HG02884 (cell line): ENCODE measurements at regions not wholly inside any gene's neighbourhood (a gene's known extent, or its start where the extent isn't known, plus 50 kb on each side); places are given as distances from the start of the nearest gene placed in this dataset.

ENCODE experiments used
- ATAC-seq: cut with Tn5 transposase; IDR thresholded peaks from one replicate; pipeline ENCODE4 v1.9.1; 2021; ENCODE audit warnings: mild to moderate bottlenecking, moderate library complexity; ENCODE audit not compliant: unreplicated experiment

GRCh38 chr3:10695595-10696285, 120.3 kb upstream of the SLC6A11 start:
- no peak for ATAC-seq

GRCh38 chr3:10697918-10698317, 118.1 kb upstream of the SLC6A11 start:
- no peak for ATAC-seq

GRCh38 chr3:10700821-10701220, 115.2 kb upstream of the SLC6A11 start:
- no peak for ATAC-seq

- no peak for ATAC-seq
Observed at GRCh38 chr3:10702961-10703740, 112.9 kb upstream of the SLC6A11 start.

- ATAC-seq: no peak
Observed at GRCh38 chr3:10703875-10704274, 112.2 kb upstream of the SLC6A11 start.

GRCh38 chr3:10706156-10706739, 109.8 kb upstream of the SLC6A11 start:
- ATAC-seq: no peak

GRCh38 chr3:10706740-10707399, 109.2 kb upstream of the SLC6A11 start:
- ATAC-seq: no peak

GRCh38 chr3:10707400-10708215, 108.4 kb upstream of the SLC6A11 start:
- ATAC-seq: no peak

- no peak for ATAC-seq
Observed at GRCh38 chr3:10708216-10708893, 107.7 kb upstream of the SLC6A11 start.

- ATAC-seq: no peak
Observed at GRCh38 chr3:10709110-10709781, 106.8 kb upstream of the SLC6A11 start.

- no peak for ATAC-seq
Observed at GRCh38 chr3:10712121-10712520, 103.9 kb upstream of the SLC6A11 start.

- ATAC-seq: no peak
Observed at GRCh38 chr3:10713656-10714055, 102.4 kb upstream of the SLC6A11 start.

GRCh38 chr3:10715886-10716285, 100.1 kb upstream of the SLC6A11 start:
- ATAC-seq: no peak

GRCh38 chr3:10716964-10717363, 99.1 kb upstream of the SLC6A11 start:
- ATAC-seq: no peak

GRCh38 chr3:10717756-10718155, 98.3 kb upstream of the SLC6A11 start:
- ATAC-seq: no peak

- no peak for ATAC-seq
Observed at GRCh38 chr3:10721101-10721500, 94.9 kb upstream of the SLC6A11 start.

- ATAC-seq: no peak
Observed at GRCh38 chr3:10722911-10723310, 93.1 kb upstream of the SLC6A11 start.

- ATAC-seq: no peak
Observed at GRCh38 chr3:10723991-10724390, 92.0 kb upstream of the SLC6A11 start.

GRCh38 chr3:10725067-10725466, 91.0 kb upstream of the SLC6A11 start:
- ATAC-seq: no peak

- no peak for ATAC-seq
Observed at GRCh38 chr3:10725846-10726245, 90.2 kb upstream of the SLC6A11 start.
